H1 (cell line): ENCODE measurements at regions not wholly inside any gene's neighbourhood (a gene's known extent, or its start where the extent isn't known, plus 50 kb on each side); places are given as distances from the start of the nearest gene placed in this dataset.

Experiments
- CTCF ChIA-PET: fragments of 300-600 bp; sonication (Branson Sonifier 250); formaldehyde crosslinking; loops from one replicate; lab custom pipeline; 2021; ENCODE audit not compliant: partially characterized antibody; lab: Charles Lee
- POLR2A ChIA-PET: fragments of 300-600 bp; sonication (Branson Sonifier 250); formaldehyde crosslinking; loops from one replicate; lab custom pipeline; 2021; ENCODE audit warnings: inconsistent platforms; ENCODE audit not compliant: partially characterized antibody; lab: Charles Lee
- DNase-seq, 2 experiments: peaks; one replicate each; pipeline versions ENCODE4 v3.0.0 to v3.0.0-alpha.2; 2010 to 2022; ENCODE audit warnings: low spot score in 2 of 2, low read depth in 1 of 2, mixed read lengths in 1 of 2
- FAIRE-seq: peaks from 2 replicates; lab custom pipeline; 2011; peaks lifted over from hg19 to GRCh38; lab: Jason Lieb, UNC
- H2AFZ ChIP-seq: 2 replicates; pipeline ENCODE4 v1.8.1; 2012; ENCODE audit warnings: low read length, inconsistent platforms
- H2AK5ac ChIP-seq: 2 replicates; pipeline ENCODE4 v1.6.1; 2013; ENCODE audit warnings: low read depth, low read length
- H2BK120ac ChIP-seq: replicated peaks from 2 replicates; pipeline ENCODE3; 2013; ENCODE audit warnings: low read depth, low read length, inconsistent platforms
- H2BK12ac ChIP-seq: 2 replicates; pipeline ENCODE4 v1.6.1; 2013; ENCODE audit warnings: low read depth, low read length
- H2BK15ac ChIP-seq: 2 replicates; pipeline ENCODE4 v1.6.1; 2013; ENCODE audit warnings: low read length
- H2BK20ac ChIP-seq: 2 replicates; pipeline ENCODE4 v1.6.1; 2013; ENCODE audit warnings: low read length
- H2BK5ac ChIP-seq: 2 replicates; pipeline ENCODE4 v1.6.1; 2013; ENCODE audit warnings: low read depth, low read length
- H3K14ac ChIP-seq: 2 replicates; pipeline ENCODE4 v1.6.1; 2013; ENCODE audit warnings: inconsistent platforms; ENCODE audit not compliant: insufficient read length
- H3K18ac ChIP-seq: 2 replicates; pipeline ENCODE4 v1.6.1; 2013; ENCODE audit warnings: low read length; ENCODE audit errors: extremely low read depth
- H3K23ac ChIP-seq: 2 replicates; pipeline ENCODE4 v1.6.1; 2013; ENCODE audit warnings: inconsistent platforms; ENCODE audit not compliant: insufficient read length
- H3K23me2 ChIP-seq: 2 replicates; pipeline ENCODE4 v1.6.1; 2013; ENCODE audit warnings: low read depth, low read length
- H3K27ac ChIP-seq: 2 replicates; pipeline ENCODE4 v1.6.1; 2011; ENCODE audit warnings: low read depth, low read length, inconsistent platforms
- H3K27me3 ChIP-seq, 4 experiments: replicated peaks in 1 of 4; 1 replicate in 1 of 4; 2 replicates in 3 of 4; pipeline versions ENCODE4 v1.6.1 to v1.8.1; 2011 to 2013; ENCODE audit warnings: low read length in 3 of 4, mild to moderate bottlenecking in 3 of 4, inconsistent platforms in 2 of 4, mixed read lengths in 2 of 4, moderate library complexity in 1 of 4; ENCODE audit not compliant: control insufficient read depth in 3 of 4, insufficient read depth in 3 of 4; ENCODE audit errors: extremely low read depth in 1 of 4
- H3K36me3 ChIP-seq, 4 experiments: 2 replicates each; pipeline versions ENCODE4 v1.6.1 to v1.8.1; 2011 to 2013; ENCODE audit warnings: mild to moderate bottlenecking in 4 of 4, low read length in 3 of 4, moderate library complexity in 2 of 4, control low read depth in 1 of 4, inconsistent platforms in 1 of 4; ENCODE audit not compliant: insufficient read depth in 4 of 4, control insufficient read depth in 2 of 4
- H3K4ac ChIP-seq: replicated peaks from 2 replicates; pipeline ENCODE3; 2013; ENCODE audit warnings: low read length, low read depth, mixed read lengths, inconsistent platforms; ENCODE audit not compliant: insufficient read length
- H3K4me1 ChIP-seq, 4 experiments: replicated peaks in 1 of 4; 1 replicate in 1 of 4; 2 replicates in 3 of 4; pipeline versions ENCODE4 v1.6.1 to v1.8.1; 2011 to 2013; ENCODE audit warnings: low read length in 3 of 4, inconsistent platforms in 2 of 4, mixed read lengths in 1 of 4; ENCODE audit not compliant: insufficient read depth in 4 of 4, control insufficient read depth in 3 of 4
- H3K4me2 ChIP-seq, 2 experiments: 2 replicates each; pipeline versions ENCODE4 v1.6.1 to v1.8.1; 2011 to 2013; ENCODE audit warnings: low read depth in 2 of 2, low read length in 2 of 2, control low read depth in 1 of 2, inconsistent platforms in 1 of 2, mild to moderate bottlenecking in 1 of 2; ENCODE audit not compliant: insufficient read depth in 1 of 2
- H3K4me3 ChIP-seq, 4 experiments: fragments of 200-600, 300-600 bp in 1 of 4; sonication (generic), shearing (Covaris generic), sonication (Bioruptor Twin) in 1 of 4; 2 replicates each; pipeline versions ENCODE4 v1.5.1 to v1.8.1; 2011 to 2016; ENCODE audit warnings: low read length in 4 of 4, low read depth in 3 of 4, control low read depth in 2 of 4, inconsistent platforms in 2 of 4, mild to moderate bottlenecking in 2 of 4, mixed read lengths in 1 of 4, moderate library complexity in 1 of 4; ENCODE audit not compliant: insufficient read depth in 2 of 4; ENCODE audit errors: extremely low read depth in 1 of 4
- H3K56ac ChIP-seq: replicated peaks from 2 replicates; pipeline ENCODE3; 2013; ENCODE audit warnings: low read depth, mild to moderate bottlenecking, mixed read lengths, low read length, inconsistent platforms; ENCODE audit not compliant: insufficient read length
- H3K79me1 ChIP-seq: 2 replicates; pipeline ENCODE4 v1.6.1; 2013; ENCODE audit warnings: low read depth, low read length, control low read depth
- H3K79me2 ChIP-seq, 2 experiments: 2 replicates each; pipeline versions ENCODE4 v1.6.1 to v1.8.1; 2012 to 2013; ENCODE audit warnings: low read length in 2 of 2, mild to moderate bottlenecking in 2 of 2, inconsistent platforms in 1 of 2; ENCODE audit not compliant: insufficient read depth in 2 of 2, control insufficient read depth in 1 of 2
- H3K9ac ChIP-seq, 4 experiments: replicated peaks in 1 of 4; 1 replicate in 1 of 4; 2 replicates in 3 of 4; pipeline versions ENCODE4 v1.6.1 to v1.8.1; 2011 to 2013; ENCODE audit warnings: low read depth in 3 of 4, low read length in 3 of 4, control low read depth in 2 of 4, mild to moderate bottlenecking in 2 of 4, moderate library complexity in 2 of 4, inconsistent platforms in 1 of 4; ENCODE audit errors: extremely low read depth in 1 of 4
- H3K9me3 ChIP-seq, 2 experiments: 2 replicates each; pipeline versions ENCODE4 v1.6.1 to v1.8.1; 2012 to 2013; ENCODE audit warnings: mild to moderate bottlenecking in 2 of 2, moderate library complexity in 2 of 2, control low read depth in 1 of 2, inconsistent platforms in 1 of 2, low read depth in 1 of 2, low read length in 1 of 2, mixed read lengths in 1 of 2; ENCODE audit not compliant: insufficient read depth in 2 of 2
- H4K20me1 ChIP-seq, 2 experiments: replicated peaks in 1 of 2; 2 replicates each; pipeline versions ENCODE3 to v1.8.1; 2011 to 2013; ENCODE audit warnings: inconsistent platforms in 2 of 2, low read length in 2 of 2, mild to moderate bottlenecking in 1 of 2; ENCODE audit not compliant: insufficient read depth in 2 of 2, control insufficient read depth in 1 of 2
- H4K5ac ChIP-seq: 2 replicates; pipeline ENCODE4 v1.6.1; 2013; ENCODE audit warnings: low read length, low read depth, mixed read lengths, inconsistent platforms; ENCODE audit not compliant: insufficient read length
- H4K8ac ChIP-seq: 2 replicates; pipeline ENCODE4 v1.8.0; 2013; ENCODE audit warnings: mild to moderate bottlenecking, moderate library complexity, low read length, inconsistent platforms; ENCODE audit not compliant: insufficient read depth; ENCODE audit errors: extremely low read depth
- H4K91ac ChIP-seq: replicated peaks from 2 replicates; pipeline ENCODE3; 2013; ENCODE audit warnings: low read length, mixed read lengths, inconsistent platforms; ENCODE audit not compliant: insufficient read length
- HDAC6 ChIP-seq: IDR thresholded peaks from one replicate; pipeline ENCODE4 v1.7.1; 2012; ENCODE audit warnings: low read depth, mild to moderate bottlenecking, inconsistent platforms, low read length, moderate library complexity
- JUN ChIP-seq: IDR thresholded peaks from 2 replicates; pipeline ENCODE4 v1.6.1; 2011; ENCODE audit warnings: low read depth, mild to moderate bottlenecking, improper control_type of control experiment, low read length
- KDM5A ChIP-seq: fragments of 200-600 bp; IDR thresholded peaks from 2 replicates; pipeline ENCODE4 v1.7.1; 2012; ENCODE audit warnings: mild to moderate bottlenecking, low read length, inconsistent platforms, mixed read lengths
- SIRT6 ChIP-seq: IDR thresholded peaks from one replicate; pipeline ENCODE4 v1.7.1; 2012; ENCODE audit warnings: low read length, inconsistent platforms
- SP1 ChIP-seq: IDR thresholded peaks from 2 replicates; pipeline ENCODE4 v1.6.1; 2011; ENCODE audit warnings: low read depth, low read length
- WGBS, 2 experiments: shearing (Covaris generic) in 1 of 2; methylation state at CpG; one replicate each; pipeline versions ENCODE4 v1.1.6 to v1.1.7; 2013 to 2015; ENCODE audit warnings: low lambda C conversion rate in 2 of 2, mixed read lengths in 2 of 2, inconsistent platforms in 1 of 2, low coverage in 1 of 2, missing lambda C conversion rate in 1 of 2; ENCODE audit not compliant: insufficient replicate concordance in 2 of 2, insufficient coverage in 1 of 2, insufficient read length in 1 of 2; ENCODE audit errors: extremely low coverage in 1 of 2, missing lambda C conversion rate in 1 of 2; 5-methylcytosine and 5-hydroxymethylcytosine counted together
- TF ChIP-seq, protein P1 (sequence below): IDR thresholded peaks from 2 replicates; pipeline ENCODE4 v1.6.1; 2012; ENCODE audit warnings: inconsistent platforms

DNA sequence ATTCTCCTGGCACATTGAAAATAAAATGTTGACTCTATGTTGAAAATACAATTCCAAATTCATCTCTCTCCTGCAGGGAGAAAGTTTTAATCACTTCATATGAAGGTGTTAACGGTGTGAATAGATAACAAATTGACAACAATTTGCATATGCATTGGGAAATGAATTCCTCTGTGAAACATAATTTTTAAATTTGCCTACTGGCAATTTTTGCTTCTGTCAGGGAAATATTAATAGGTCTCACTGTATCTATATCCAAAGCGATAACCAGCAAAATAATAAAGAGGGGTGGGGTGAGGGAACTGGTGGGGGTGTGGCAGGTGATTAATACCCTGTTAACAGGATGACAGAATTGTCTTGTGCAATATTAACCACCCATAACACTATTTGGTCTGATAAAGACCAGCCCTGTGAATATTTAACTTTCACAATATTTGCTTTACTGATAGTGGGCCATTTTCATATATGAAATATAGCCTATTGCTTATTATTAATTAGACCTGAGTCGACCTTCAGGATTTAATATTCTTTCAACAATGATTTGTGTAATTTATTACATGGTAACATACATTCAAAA lies 239.0 kb upstream of the SSTR1 start:
- Histone ChIP-seq H3K79me2 (no peaks in the 10 kb centered on the region), H2BK12ac (no peak overlapping the region), H3K4me1 (0 out of 7 replicates have a peak, but pooled peaks cover 0 to 4% (median 0%) of the 10 kb centered on the region in 4 experiments), H2BK15ac (no peak overlapping the region), H3K4me2 (no peak overlapping the region), H3K4ac (no peak overlapping the region), H4K8ac (no peak overlapping the region), H3K23me2 (no peaks in the 10 kb centered on the region), H3K18ac (no peak overlapping the region), H4K91ac (no peak overlapping the region), H2BK120ac (no peak overlapping the region), H4K20me1 (no peaks in the 10 kb centered on the region), H4K5ac (no peak overlapping the region), H3K36me3 (no peaks in the 10 kb centered on the region), H3K9ac (no peak overlapping the region), H3K27me3 (no peaks in the 10 kb centered on the region), H3K9me3 (no peaks in the 10 kb centered on the region), H2BK20ac (no peak overlapping the region), H3K79me1 (no peaks in the 10 kb centered on the region), H3K23ac (no peak overlapping the region), H3K14ac (no peak overlapping the region), H3K56ac (no peak overlapping the region), H3K4me3 (no peak overlapping the region), H2BK5ac (no peak overlapping the region), H2AK5ac (no peak overlapping the region), H2AFZ (no peak overlapping the region)
- DNase-seq: no peak
- FAIRE-seq: no peak
- POLR2A ChIA-PET: no interaction called here
- WGBS, 2 experiments: 89% methylated on average over 3 of the region's 3 CpGs; no CpG with 5 or more reads in 1 of the 2 experiments
- CTCF ChIA-PET: interaction anchor here (1.3 kb wide), 1 partner anchor 65 kb away, joined by 4 read pairs; no protein-coding TSS in a partner anchor
- TF ChIP-seq KDM5A (no peak), SP1 (no peak), SIRT6 (no peak), HDAC6 (no peak), JUN (no peak)
- TF ChIP-seq, protein P1, sequence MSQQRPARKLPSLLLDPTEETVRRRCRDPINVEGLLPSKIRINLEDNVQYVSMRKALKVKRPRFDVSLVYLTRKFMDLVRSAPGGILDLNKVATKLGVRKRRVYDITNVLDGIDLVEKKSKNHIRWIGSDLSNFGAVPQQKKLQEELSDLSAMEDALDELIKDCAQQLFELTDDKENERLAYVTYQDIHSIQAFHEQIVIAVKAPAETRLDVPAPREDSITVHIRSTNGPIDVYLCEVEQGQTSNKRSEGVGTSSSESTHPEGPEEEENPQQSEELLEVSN: no peak
- TF ChIP-seq, all 59 proteins: peak for 0
- H3K27ac ChIP-seq: no peak overlapping the region
